Liver (tissue), 8 donors: ENCODE measurements at regions not wholly inside any gene's neighbourhood (a gene's known extent, or its start where the extent isn't known, plus 50 kb on each side); places are given as distances from the start of the nearest gene placed in this dataset.

Experiments
- DNase-seq: peaks from one replicate; pipeline ENCODE4 v3.0.0-alpha.2; 2017; ENCODE audit warnings: low spot score
- H3K27ac ChIP-seq, 2 donors: one replicate each; pipeline ENCODE4 v1.7.0; 2013; ENCODE audit warnings: inconsistent platforms in 2 of 2, low read length in 2 of 2, control low read depth in 1 of 2, low read depth in 1 of 2, mild to moderate bottlenecking in 1 of 2
- H3K27me3 ChIP-seq, 4 donors: one replicate each; pipeline versions ENCODE4 v1.6.1 to v1.7.0; 2013; ENCODE audit warnings: low read length in 3 of 4, inconsistent platforms in 1 of 4, mild to moderate bottlenecking in 1 of 4, moderate library complexity in 1 of 4; ENCODE audit not compliant: control insufficient read depth in 4 of 4, insufficient read depth in 4 of 4
- H3K36me3 ChIP-seq, 4 donors: one replicate each; pipeline versions ENCODE4 v1.6.1 to v1.7.0; 2013; ENCODE audit warnings: low read length in 3 of 4, mild to moderate bottlenecking in 3 of 4, low read depth in 1 of 4, moderate library complexity in 1 of 4; ENCODE audit not compliant: control insufficient read depth in 4 of 4, insufficient read depth in 3 of 4
- H3K4me1 ChIP-seq, 4 donors: one replicate each; pipeline versions ENCODE4 v1.6.1 to v1.7.0; 2013; ENCODE audit warnings: low read length in 3 of 4, mild to moderate bottlenecking in 3 of 4, moderate library complexity in 1 of 4; ENCODE audit not compliant: control insufficient read depth in 4 of 4, insufficient read depth in 4 of 4
- H3K4me3 ChIP-seq, 3 donors: one replicate each; pipeline versions ENCODE4 v1.6.1 to v1.7.0; 2013; ENCODE audit warnings: low read length in 3 of 3, control low read depth in 1 of 3, low read depth in 1 of 3, mild to moderate bottlenecking in 1 of 3
- H3K9ac ChIP-seq, 2 donors: one replicate each; pipeline ENCODE4 v1.7.0; 2013; ENCODE audit warnings: low read length in 2 of 2, mild to moderate bottlenecking in 2 of 2, moderate library complexity in 2 of 2, control low read depth in 1 of 2, low read depth in 1 of 2
- H3K9me3 ChIP-seq, 4 donors: one replicate each; pipeline versions ENCODE4 v1.6.1 to v1.7.0; 2013; ENCODE audit warnings: low read length in 3 of 4; ENCODE audit not compliant: control insufficient read depth in 4 of 4
- EGR1 ChIP-seq, 2 donors: IDR thresholded peaks; 2 replicates each; pipeline ENCODE4 v1.6.1; 2016 to 2018; ENCODE audit warnings: antibody characterized with exemption in 2 of 2, low read depth in 2 of 2
- FOXA1 ChIP-seq: IDR thresholded peaks from 2 replicates; pipeline ENCODE4 v1.6.1; 2016; ENCODE audit warnings: antibody characterized with exemption
- FOXA2 ChIP-seq: IDR thresholded peaks from 2 replicates; pipeline ENCODE4 v1.6.1; 2016; ENCODE audit warnings: antibody characterized with exemption
- GABPA ChIP-seq, 2 donors: IDR thresholded peaks in 1 of 2; conservative IDR thresholded peaks in 1 of 2; 2 replicates each; pipeline ENCODE4 v1.6.1; 2016; ENCODE audit warnings: antibody characterized with exemption in 2 of 2, mild to moderate bottlenecking in 1 of 2, moderate library complexity in 1 of 2
- HNF4A ChIP-seq, 2 donors: conservative IDR thresholded peaks; 2 replicates each; pipeline ENCODE4 v1.6.1; 2016; ENCODE audit warnings: antibody characterized with exemption in 2 of 2, mild to moderate bottlenecking in 2 of 2
- HNF4G ChIP-seq: IDR thresholded peaks from 2 replicates; pipeline ENCODE4 v1.6.1; 2016; ENCODE audit warnings: antibody characterized with exemption
- RAD21 ChIP-seq, 2 donors: IDR thresholded peaks; 2 replicates each; pipeline ENCODE4 v1.6.1; 2016; ENCODE audit warnings: antibody characterized with exemption in 2 of 2, mild to moderate bottlenecking in 2 of 2
- SP1 ChIP-seq: IDR thresholded peaks from 2 replicates; pipeline ENCODE4 v1.6.1; 2018; ENCODE audit warnings: antibody characterized with exemption, mild to moderate bottlenecking
- TAF1 ChIP-seq: conservative IDR thresholded peaks from 2 replicates; pipeline ENCODE4 v1.6.1; 2016; ENCODE audit warnings: antibody characterized with exemption, mild to moderate bottlenecking
- WGBS: extraction: QIAGEN DNeasy Blood & Tissue Kit; methylation state at CpG from one replicate; pipeline ENCODE4 v1.1.7; 2013; 5-methylcytosine and 5-hydroxymethylcytosine counted together
- TF ChIP-seq, protein P1 (sequence below): IDR thresholded peaks from 2 replicates; pipeline ENCODE4 v1.6.1; 2016; ENCODE audit warnings: antibody characterized with exemption
- TF ChIP-seq, protein P2 (sequence below): fragments of 150-350 bp; IDR thresholded peaks from 2 replicates; pipeline ENCODE4 v1.5.1; 2017; ENCODE audit warnings: improper control_type of control experiment, low read depth, low read length; ENCODE audit not compliant: missing input control
- TF ChIP-seq, protein P3 (sequence below): IDR thresholded peaks from 2 replicates; pipeline ENCODE4 v1.6.1; 2016; ENCODE audit warnings: antibody characterized with exemption
- TF ChIP-seq, protein P4 (sequence below): IDR thresholded peaks from 2 replicates; pipeline ENCODE4 v1.6.1; 2016; ENCODE audit warnings: antibody characterized with exemption, mild to moderate bottlenecking
- TF ChIP-seq, protein P5 (sequence below): IDR thresholded peaks from 2 replicates; pipeline ENCODE4 v1.6.1; 2016; ENCODE audit warnings: antibody characterized with exemption
- donor health status: healthy.
- donor health status: healthy.
- donor health status: healthy.
- donor health status: healthy.
- donor health status: healthy.

DNA sequence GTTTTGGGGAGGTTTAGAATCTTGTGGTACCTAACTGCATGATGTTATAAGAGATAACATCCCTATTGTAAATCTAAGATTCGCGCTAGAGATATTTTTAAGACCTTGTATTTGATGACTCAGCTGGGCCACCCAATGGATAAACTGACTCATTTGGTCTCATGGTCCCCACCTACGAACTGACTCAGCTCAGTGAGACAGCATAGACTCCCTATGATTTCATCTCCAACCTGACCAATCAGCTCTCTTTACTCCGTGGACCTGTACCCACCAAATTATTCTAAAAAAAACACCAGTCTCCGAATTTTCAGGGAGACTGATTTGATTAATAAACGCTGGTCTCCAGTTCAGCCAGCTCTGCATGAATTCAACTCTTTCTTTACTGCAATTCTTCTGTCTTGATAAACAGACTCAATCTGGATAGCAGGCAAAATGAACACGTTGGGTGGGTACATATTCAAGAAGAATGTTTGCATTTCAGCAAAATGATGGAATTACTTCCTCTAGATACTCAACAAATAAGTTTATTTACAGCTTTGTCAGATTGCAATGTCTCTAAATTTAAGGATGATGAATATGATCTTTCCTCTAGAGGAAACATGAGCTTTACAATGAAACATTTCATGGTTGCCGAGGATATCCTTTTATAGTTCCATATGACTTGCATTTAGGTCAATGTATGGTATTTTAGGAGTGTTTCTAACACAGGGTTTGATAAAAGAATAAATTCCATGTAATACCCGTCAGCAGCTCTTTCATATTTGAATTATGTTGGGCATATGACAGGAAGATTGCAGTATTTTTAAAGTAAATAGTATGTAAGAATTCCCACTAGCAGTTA is 516.6 kb upstream of the RGS18 start:
- no peak for DNase-seq
- TF ChIP-seq, protein P1, sequence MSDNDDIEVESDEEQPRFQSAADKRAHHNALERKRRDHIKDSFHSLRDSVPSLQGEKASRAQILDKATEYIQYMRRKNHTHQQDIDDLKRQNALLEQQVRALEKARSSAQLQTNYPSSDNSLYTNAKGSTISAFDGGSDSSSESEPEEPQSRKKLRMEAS: no peak
- TF ChIP-seq HNF4G (no peak), EGR1 (IDR thresholded peaks at IDR 0.05; ENCODE audit: low read depth in 2 of 2) (no peak), SP1 (no peak), TAF1 (no peak), FOXA2 (no peak)
- TF ChIP-seq, protein P2, sequence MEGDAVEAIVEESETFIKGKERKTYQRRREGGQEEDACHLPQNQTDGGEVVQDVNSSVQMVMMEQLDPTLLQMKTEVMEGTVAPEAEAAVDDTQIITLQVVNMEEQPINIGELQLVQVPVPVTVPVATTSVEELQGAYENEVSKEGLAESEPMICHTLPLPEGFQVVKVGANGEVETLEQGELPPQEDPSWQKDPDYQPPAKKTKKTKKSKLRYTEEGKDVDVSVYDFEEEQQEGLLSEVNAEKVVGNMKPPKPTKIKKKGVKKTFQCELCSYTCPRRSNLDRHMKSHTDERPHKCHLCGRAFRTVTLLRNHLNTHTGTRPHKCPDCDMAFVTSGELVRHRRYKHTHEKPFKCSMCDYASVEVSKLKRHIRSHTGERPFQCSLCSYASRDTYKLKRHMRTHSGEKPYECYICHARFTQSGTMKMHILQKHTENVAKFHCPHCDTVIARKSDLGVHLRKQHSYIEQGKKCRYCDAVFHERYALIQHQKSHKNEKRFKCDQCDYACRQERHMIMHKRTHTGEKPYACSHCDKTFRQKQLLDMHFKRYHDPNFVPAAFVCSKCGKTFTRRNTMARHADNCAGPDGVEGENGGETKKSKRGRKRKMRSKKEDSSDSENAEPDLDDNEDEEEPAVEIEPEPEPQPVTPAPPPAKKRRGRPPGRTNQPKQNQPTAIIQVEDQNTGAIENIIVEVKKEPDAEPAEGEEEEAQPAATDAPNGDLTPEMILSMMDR: no peak
- TF ChIP-seq, protein P3, sequence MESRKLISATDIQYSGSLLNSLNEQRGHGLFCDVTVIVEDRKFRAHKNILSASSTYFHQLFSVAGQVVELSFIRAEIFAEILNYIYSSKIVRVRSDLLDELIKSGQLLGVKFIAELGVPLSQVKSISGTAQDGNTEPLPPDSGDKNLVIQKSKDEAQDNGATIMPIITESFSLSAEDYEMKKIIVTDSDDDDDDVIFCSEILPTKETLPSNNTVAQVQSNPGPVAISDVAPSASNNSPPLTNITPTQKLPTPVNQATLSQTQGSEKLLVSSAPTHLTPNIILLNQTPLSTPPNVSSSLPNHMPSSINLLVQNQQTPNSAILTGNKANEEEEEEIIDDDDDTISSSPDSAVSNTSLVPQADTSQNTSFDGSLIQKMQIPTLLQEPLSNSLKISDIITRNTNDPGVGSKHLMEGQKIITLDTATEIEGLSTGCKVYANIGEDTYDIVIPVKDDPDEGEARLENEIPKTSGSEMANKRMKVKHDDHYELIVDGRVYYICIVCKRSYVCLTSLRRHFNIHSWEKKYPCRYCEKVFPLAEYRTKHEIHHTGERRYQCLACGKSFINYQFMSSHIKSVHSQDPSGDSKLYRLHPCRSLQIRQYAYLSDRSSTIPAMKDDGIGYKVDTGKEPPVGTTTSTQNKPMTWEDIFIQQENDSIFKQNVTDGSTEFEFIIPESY: no peak
- Histone ChIP-seq H3K4me1 (no peaks in the 10 kb centered on the region), H3K27ac (no peak overlapping the region), H3K27me3 (no peaks in the 10 kb centered on the region), H3K9ac (no peak overlapping the region), H3K9me3 (no peaks in the 10 kb centered on the region), H3K4me3 (no peak overlapping the region), H3K36me3 (no peaks in the 10 kb centered on the region)
- WGBS: 63% methylated on average over 9 of the region's 9 CpGs

DNA sequence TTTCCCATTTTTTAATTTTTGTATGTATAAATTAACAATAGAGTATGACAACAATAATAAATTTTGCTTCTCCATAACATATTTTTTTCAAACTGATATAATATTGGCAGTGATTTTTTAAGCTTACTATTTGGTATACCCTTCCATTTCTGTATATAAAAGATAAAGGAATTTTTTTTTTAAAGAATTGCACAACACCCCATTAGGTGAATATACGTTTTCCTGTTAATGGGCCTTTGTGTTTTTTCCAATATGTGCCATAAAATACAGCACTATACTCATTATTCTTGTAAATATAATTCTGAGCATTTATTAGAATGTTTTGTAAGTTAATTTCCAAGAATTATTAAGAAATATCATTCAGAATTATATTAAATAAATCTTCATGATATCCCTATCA is 515.2 kb upstream of the RGS18 start:
- 37% methylated on average over 1 of the region's 1 CpG for WGBS
- Histone ChIP-seq H3K9me3 (no peaks in the 10 kb centered on the region), H3K27ac (no peak overlapping the region), H3K27me3 (no peaks in the 10 kb centered on the region), H3K4me3 (no peak overlapping the region), H3K36me3 (no peaks in the 10 kb centered on the region), H3K9ac (no peak overlapping the region), H3K4me1 (no peaks in the 10 kb centered on the region)
- TF ChIP-seq FOXA1 (no peak), HNF4A (conservative IDR thresholded peaks at IDR 0.05) (no peak), HNF4G (no peak), TAF1 (no peak), RAD21 (IDR thresholded peaks at IDR 0.05) (no peak), FOXA2 (no peak), GABPA (IDR thresholded peaks at IDR 0.05 in 1 of 2, conservative IDR thresholded peaks at IDR 0.05 in 1 of 2) (no peak)
- TF ChIP-seq, protein P4, sequence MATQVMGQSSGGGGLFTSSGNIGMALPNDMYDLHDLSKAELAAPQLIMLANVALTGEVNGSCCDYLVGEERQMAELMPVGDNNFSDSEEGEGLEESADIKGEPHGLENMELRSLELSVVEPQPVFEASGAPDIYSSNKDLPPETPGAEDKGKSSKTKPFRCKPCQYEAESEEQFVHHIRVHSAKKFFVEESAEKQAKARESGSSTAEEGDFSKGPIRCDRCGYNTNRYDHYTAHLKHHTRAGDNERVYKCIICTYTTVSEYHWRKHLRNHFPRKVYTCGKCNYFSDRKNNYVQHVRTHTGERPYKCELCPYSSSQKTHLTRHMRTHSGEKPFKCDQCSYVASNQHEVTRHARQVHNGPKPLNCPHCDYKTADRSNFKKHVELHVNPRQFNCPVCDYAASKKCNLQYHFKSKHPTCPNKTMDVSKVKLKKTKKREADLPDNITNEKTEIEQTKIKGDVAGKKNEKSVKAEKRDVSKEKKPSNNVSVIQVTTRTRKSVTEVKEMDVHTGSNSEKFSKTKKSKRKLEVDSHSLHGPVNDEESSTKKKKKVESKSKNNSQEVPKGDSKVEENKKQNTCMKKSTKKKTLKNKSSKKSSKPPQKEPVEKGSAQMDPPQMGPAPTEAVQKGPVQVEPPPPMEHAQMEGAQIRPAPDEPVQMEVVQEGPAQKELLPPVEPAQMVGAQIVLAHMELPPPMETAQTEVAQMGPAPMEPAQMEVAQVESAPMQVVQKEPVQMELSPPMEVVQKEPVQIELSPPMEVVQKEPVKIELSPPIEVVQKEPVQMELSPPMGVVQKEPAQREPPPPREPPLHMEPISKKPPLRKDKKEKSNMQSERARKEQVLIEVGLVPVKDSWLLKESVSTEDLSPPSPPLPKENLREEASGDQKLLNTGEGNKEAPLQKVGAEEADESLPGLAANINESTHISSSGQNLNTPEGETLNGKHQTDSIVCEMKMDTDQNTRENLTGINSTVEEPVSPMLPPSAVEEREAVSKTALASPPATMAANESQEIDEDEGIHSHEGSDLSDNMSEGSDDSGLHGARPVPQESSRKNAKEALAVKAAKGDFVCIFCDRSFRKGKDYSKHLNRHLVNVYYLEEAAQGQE: no peak
- TF ChIP-seq, protein P1: no peak
- TF ChIP-seq, protein P5, sequence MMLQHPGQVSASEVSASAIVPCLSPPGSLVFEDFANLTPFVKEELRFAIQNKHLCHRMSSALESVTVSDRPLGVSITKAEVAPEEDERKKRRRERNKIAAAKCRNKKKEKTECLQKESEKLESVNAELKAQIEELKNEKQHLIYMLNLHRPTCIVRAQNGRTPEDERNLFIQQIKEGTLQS: no peak
- DNase-seq: no peak
